Right ventricle myocardium superior (tissue), 1 donor: ENCODE measurements at regions not wholly inside any gene's neighbourhood (a gene's known extent, or its start where the extent isn't known, plus 50 kb on each side); places are given as distances from the start of the nearest gene placed in this dataset.

Experiments
- ATAC-seq: fragments of 200-7000 bp; cut with Tn5 transposase; one replicate; pipeline ENCODE4 v1.9.1; 2020; ENCODE audit warnings: mild to moderate bottlenecking; ENCODE audit not compliant: poor library complexity
- DNase-seq: peaks from one replicate; pipeline ENCODE4 v3.0.0-alpha.2; 2020
- intact Hi-C: fragments of 100-400 bp; cut with DNase I; formaldehyde crosslinking; loops from one replicate; pipeline ENCODE4 v1.11.2; 2022
- donor health status: DM: no; HTN: yes; CAD: no; lungs with severe emphysema.

- ATAC-seq, result no peak
- intact Hi-C loops, result no loop called here
- no peak for DNase-seq
Measured at GRCh38 chr3:73324203-73325155, 263.0 kb downstream of the EBLN2 start.

DNA sequence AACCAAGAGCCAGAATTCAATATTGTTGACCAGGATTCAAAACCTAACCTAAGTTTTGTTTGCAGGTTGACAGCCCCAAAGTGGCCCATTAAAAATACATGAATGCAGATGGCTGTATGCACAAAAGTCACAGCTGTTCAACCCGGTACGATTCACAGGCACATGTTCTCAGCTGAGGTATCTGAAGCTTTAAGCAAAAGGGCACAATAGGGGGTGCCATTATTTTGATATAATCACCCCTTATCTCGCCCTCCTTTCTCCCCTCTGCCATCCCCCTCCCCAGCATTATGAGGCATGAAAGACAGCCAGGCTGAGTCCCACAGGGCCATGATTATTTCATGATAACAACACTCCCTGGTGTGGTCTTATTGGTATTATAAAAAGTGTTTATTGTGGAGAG is 264.9 kb downstream of the EBLN2 start:
- no peak for ATAC-seq
- no peak for DNase-seq
- intact Hi-C loops, result no loop called here

- DNase-seq, result no peak
- peak; percentile 51 for ATAC-seq
Measured at GRCh38 chr3:73327052-73327451, 265.6 kb downstream of the EBLN2 start.

More at GRCh38 chr3:73327052-73327451, 265.6 kb downstream of the EBLN2 start:
- intact Hi-C loops, result no loop called here
